Ascending aorta (tissue), 2 donors: ENCODE measurements at regions not wholly inside any gene's neighbourhood (a gene's known extent, or its start where the extent isn't known, plus 50 kb on each side); places are given as distances from the start of the nearest gene placed in this dataset.

ENCODE experiments used
- DNase-seq, 2 donors: peaks; one replicate each; pipeline ENCODE4 v3.0.0-alpha.2; 2019; ENCODE audit warnings: low spot score in 2 of 2
- H3K27ac ChIP-seq, 2 donors: fragments of 200-600 bp; sonication (generic); one replicate each; pipeline ENCODE4 v1.5.1; 2016 to 2017; ENCODE audit warnings: mild to moderate bottlenecking in 1 of 2
- H3K27me3 ChIP-seq: fragments of 200-600 bp; sonication (generic); one replicate; pipeline ENCODE4 v1.5.1; 2017
- H3K36me3 ChIP-seq, 2 donors: fragments of 200-600 bp; sonication (generic); one replicate each; pipeline ENCODE4 v1.5.1; 2016
- H3K4me1 ChIP-seq, 2 donors: fragments of 200-600 bp; sonication (generic); one replicate each; pipeline ENCODE4 v1.5.1; 2016 to 2017; ENCODE audit warnings: mild to moderate bottlenecking in 1 of 2
- H3K4me3 ChIP-seq, 2 donors: fragments of 200-600 bp; sonication (generic); one replicate each; pipeline ENCODE4 v1.5.1; 2016 to 2017; ENCODE audit warnings: mild to moderate bottlenecking in 1 of 2
- H3K9me3 ChIP-seq, 2 donors: fragments of 200-600 bp; sonication (generic); one replicate each; pipeline ENCODE4 v1.5.1; 2016
- intact Hi-C: fragments of 100-400 bp; cut with DNase I; formaldehyde crosslinking; loops from one replicate; pipeline ENCODE4 v1.15.1; 2023
- TF ChIP-seq, protein P1 (sequence below), 3 experiments: fragments of 200-600 bp in 2 of 3; fragments of 450-650 bp in 1 of 3; sonication (generic) in 2 of 3; IDR thresholded peaks; one replicate each; pipeline ENCODE4 v1.5.1; 2016 to 2019; ENCODE audit warnings: antibody characterized with exemption in 3 of 3, mild to moderate bottlenecking in 1 of 3, moderate library complexity in 1 of 3

GRCh38 chr1:82323144-82323841, 522.6 kb downstream of the ADGRL2 start:
- Histone ChIP-seq H3K9me3 (no peaks in the 10 kb centered on the region), H3K4me3 (no peak overlapping the region), H3K36me3 (no peaks in the 10 kb centered on the region), H3K4me1 (no peaks in the 10 kb centered on the region), H3K27ac (no peak overlapping the region), H3K27me3 (no peaks in the 10 kb centered on the region)
- intact Hi-C loops = no loop called here
- DNase-seq = no peak
- TF ChIP-seq, protein P1, sequence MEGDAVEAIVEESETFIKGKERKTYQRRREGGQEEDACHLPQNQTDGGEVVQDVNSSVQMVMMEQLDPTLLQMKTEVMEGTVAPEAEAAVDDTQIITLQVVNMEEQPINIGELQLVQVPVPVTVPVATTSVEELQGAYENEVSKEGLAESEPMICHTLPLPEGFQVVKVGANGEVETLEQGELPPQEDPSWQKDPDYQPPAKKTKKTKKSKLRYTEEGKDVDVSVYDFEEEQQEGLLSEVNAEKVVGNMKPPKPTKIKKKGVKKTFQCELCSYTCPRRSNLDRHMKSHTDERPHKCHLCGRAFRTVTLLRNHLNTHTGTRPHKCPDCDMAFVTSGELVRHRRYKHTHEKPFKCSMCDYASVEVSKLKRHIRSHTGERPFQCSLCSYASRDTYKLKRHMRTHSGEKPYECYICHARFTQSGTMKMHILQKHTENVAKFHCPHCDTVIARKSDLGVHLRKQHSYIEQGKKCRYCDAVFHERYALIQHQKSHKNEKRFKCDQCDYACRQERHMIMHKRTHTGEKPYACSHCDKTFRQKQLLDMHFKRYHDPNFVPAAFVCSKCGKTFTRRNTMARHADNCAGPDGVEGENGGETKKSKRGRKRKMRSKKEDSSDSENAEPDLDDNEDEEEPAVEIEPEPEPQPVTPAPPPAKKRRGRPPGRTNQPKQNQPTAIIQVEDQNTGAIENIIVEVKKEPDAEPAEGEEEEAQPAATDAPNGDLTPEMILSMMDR (IDR thresholded peaks at IDR 0.05) = no peak

DNA sequence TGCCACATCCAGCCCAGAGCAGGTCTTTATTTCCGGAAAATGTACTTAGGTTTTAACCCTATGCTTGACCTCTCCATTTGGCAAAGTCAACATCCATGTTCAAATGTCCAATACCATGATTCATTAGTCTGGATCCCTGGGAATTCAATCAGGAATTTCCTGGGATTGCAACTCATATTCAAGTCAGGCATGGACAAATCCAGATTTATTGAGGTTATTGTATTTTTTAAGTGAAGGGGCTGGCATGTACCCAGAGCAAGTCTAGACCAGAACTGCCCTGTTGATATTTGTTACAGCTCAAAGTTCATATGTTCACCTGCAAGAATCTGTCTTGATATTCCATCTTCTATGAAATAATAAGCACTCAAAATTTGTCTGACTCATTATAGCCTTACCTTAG, 521.1 kb downstream of the ADGRL2 start:
- Histone ChIP-seq H3K36me3 (no peaks in the 10 kb centered on the region), H3K27me3 (no peaks in the 10 kb centered on the region), H3K4me3 (no peak overlapping the region), H3K4me1 (no peaks in the 10 kb centered on the region), H3K27ac (no peak overlapping the region), H3K9me3 (no peaks in the 10 kb centered on the region)
- TF ChIP-seq, protein P1 (IDR thresholded peaks at IDR 0.05) = no peak
- intact Hi-C loops = no loop called here
- DNase-seq = no peak

DNA sequence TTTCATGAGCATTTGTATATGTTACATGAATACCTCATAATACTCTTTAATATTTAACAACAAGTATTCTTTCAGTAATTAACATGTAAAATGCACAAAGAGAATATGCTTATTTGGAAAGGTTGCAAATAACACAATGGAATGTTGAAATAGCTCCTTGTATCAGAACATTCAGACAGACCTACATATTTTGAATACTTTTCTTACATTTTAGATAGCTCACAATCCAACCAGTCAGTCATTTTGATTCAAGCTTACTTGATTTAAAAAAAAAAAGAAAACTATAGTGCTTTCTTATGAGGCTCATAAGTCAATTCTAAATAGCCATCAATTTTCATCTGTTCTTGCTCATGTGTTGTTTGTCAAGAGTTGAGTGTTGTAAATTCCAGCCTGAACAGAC, 518.8 kb downstream of the ADGRL2 start:
- no peak for DNase-seq
- TF ChIP-seq, protein P1 (IDR thresholded peaks at IDR 0.05) = no peak
- Histone ChIP-seq H3K9me3 (no peaks in the 10 kb centered on the region), H3K4me1 (no peaks in the 10 kb centered on the region), H3K27me3 (no peaks in the 10 kb centered on the region), H3K4me3 (no peak overlapping the region), H3K36me3 (no peaks in the 10 kb centered on the region), H3K27ac (no peak overlapping the region)
- intact Hi-C loops = no loop called here

- no peaks in the 10 kb centered on the region for H3K9me3 ChIP-seq
- H3K27ac ChIP-seq = no peak overlapping the region
- no peaks in the 10 kb centered on the region for H3K4me1 ChIP-seq
- intact Hi-C loops = no loop called here
- no peaks in the 10 kb centered on the region for H3K36me3 ChIP-seq
- no peaks in the 10 kb centered on the region for H3K27me3 ChIP-seq
- DNase-seq = no peak
- TF ChIP-seq, protein P1 (IDR thresholded peaks at IDR 0.05) = no peak
- H3K4me3 ChIP-seq = no peak overlapping the region
These were observed 518.2 kb downstream of the ADGRL2 start for GRCh38 chr1:82318921-82319320.

GRCh38 chr1:82318265-82318664, 517.5 kb downstream of the ADGRL2 start:
- intact Hi-C loops = no loop called here
- H3K27ac ChIP-seq = no peak overlapping the region
- no peaks in the 10 kb centered on the region for H3K27me3 ChIP-seq
- H3K4me1 ChIP-seq = no peaks in the 10 kb centered on the region
- no peak for DNase-seq
- no peak overlapping the region for H3K4me3 ChIP-seq
- H3K36me3 ChIP-seq = no peaks in the 10 kb centered on the region
- TF ChIP-seq, protein P1 (IDR thresholded peaks at IDR 0.05) = no peak
- no peaks in the 10 kb centered on the region for H3K9me3 ChIP-seq

GRCh38 chr1:82317671-82318070, 516.9 kb downstream of the ADGRL2 start:
- Histone ChIP-seq H3K27ac (no peak overlapping the region), H3K36me3 (no peaks in the 10 kb centered on the region), H3K4me3 (no peak overlapping the region), H3K27me3 (no peaks in the 10 kb centered on the region), H3K4me1 (no peaks in the 10 kb centered on the region), H3K9me3 (no peaks in the 10 kb centered on the region)
- TF ChIP-seq, protein P1 (IDR thresholded peaks at IDR 0.05) = no peak
- no peak for DNase-seq
- intact Hi-C loops = no loop called here
